ENCODE measurements at regions not wholly inside any gene's neighbourhood (a gene's known extent, or its start where the extent isn't known, plus 50 kb on each side); places are given as distances from the start of the nearest gene placed in this dataset.

DNA sequence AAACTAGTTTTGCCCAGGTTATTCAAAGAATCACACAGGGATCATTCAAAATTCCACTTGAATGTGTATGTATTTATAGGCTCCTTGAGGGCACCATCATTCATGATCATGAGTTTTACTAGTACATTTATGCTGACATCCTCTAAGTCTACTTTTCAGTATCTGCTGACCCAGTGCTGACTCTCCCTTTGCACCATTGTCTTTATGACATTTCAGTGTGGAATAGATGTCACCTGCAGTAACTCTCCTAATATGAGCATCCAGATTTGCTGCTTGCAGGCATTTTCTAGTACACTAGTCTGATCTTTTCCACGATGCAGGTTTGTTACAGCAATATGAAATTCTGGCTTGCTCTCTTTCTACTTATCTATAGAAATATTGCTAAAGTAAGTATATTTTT, 1603.5 kb downstream of the SI start:
- Histone ChIP-seq H3K4me3 (no peak overlapping the region), H3K36me3 (replicated peaks in 1 of 2; ENCODE audit: insufficient read depth in 1 of 2, low read depth in 2 of 2) (no peaks in the 10 kb centered on the region), H3K4me1 (no peaks in the 10 kb centered on the region), H3K9me3 (no peaks in the 10 kb centered on the region), H3K27me3 (no peaks in the 10 kb centered on the region), H3K27ac (no peak overlapping the region)
- ATAC-seq (no peak), DNase-seq (no peak)
- intact Hi-C loops (cut with DNase I): no loop called here
- no peak for TF ChIP-seq POLR2A (IDR thresholded peaks at IDR 0.05)
- TF ChIP-seq, protein P1, sequence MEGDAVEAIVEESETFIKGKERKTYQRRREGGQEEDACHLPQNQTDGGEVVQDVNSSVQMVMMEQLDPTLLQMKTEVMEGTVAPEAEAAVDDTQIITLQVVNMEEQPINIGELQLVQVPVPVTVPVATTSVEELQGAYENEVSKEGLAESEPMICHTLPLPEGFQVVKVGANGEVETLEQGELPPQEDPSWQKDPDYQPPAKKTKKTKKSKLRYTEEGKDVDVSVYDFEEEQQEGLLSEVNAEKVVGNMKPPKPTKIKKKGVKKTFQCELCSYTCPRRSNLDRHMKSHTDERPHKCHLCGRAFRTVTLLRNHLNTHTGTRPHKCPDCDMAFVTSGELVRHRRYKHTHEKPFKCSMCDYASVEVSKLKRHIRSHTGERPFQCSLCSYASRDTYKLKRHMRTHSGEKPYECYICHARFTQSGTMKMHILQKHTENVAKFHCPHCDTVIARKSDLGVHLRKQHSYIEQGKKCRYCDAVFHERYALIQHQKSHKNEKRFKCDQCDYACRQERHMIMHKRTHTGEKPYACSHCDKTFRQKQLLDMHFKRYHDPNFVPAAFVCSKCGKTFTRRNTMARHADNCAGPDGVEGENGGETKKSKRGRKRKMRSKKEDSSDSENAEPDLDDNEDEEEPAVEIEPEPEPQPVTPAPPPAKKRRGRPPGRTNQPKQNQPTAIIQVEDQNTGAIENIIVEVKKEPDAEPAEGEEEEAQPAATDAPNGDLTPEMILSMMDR (IDR thresholded peaks at IDR 0.05): no peak
- 54 to 58% methylated on average over 1 of the region's 1 CpG for WGBS, 2 donors

DNA sequence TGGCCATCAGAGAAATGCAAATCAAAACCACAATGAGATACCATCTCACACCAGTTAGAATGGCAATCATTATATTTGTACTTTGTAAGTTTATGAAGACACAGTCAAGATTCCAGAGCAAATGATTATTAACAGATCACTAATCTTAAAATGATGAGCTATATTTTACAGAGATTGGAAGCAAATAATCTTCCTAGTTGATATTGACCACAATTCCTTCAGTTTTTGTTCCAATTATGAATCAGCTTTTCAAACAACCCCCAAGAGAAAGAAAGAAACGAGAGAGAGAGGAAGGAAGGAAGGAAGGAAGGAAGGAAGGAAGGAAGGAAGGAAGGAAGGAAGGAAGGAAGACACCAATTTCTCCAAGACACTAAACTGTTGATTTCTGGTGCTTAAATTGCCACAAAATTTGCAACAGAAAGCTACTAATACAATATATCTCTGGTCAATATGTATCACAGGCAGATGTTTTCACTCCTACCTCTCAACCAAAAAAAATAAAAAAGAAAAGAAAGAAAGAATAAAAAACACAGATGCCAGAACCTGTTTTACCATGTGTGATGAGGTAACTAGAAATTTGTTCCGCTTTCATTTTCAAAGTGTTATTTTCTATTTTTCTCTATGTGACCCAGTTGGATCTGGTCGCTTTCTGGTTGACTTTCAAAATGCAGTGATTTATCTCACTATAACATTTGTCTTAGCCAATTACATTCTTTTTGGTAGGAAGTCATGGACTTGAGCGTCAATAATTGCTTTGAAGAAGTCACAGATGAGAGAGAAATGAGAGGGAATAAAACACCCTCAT, 1609.6 kb downstream of the SI start:
- no peak overlapping the region for H3K4me3 ChIP-seq
- no peaks in the 10 kb centered on the region for H3K9me3 ChIP-seq
- WGBS, 2 donors: 55 to 62% methylated on average over 4 of the region's 4 CpGs
- intact Hi-C loops (cut with DNase I): no loop called here
- DNase-seq: no peak
- no peaks in the 10 kb centered on the region for H3K36me3 ChIP-seq (replicated peaks in 1 of 2; ENCODE audit: insufficient read depth in 1 of 2, low read depth in 2 of 2)
- no peaks in the 10 kb centered on the region for H3K27me3 ChIP-seq
- no peak for ATAC-seq
- H3K4me1 ChIP-seq: no peaks in the 10 kb centered on the region
- no peak overlapping the region for H3K27ac ChIP-seq
- TF ChIP-seq, protein P1 (IDR thresholded peaks at IDR 0.05): no peak
- TF ChIP-seq POLR2A (IDR thresholded peaks at IDR 0.05): no peak

DNA sequence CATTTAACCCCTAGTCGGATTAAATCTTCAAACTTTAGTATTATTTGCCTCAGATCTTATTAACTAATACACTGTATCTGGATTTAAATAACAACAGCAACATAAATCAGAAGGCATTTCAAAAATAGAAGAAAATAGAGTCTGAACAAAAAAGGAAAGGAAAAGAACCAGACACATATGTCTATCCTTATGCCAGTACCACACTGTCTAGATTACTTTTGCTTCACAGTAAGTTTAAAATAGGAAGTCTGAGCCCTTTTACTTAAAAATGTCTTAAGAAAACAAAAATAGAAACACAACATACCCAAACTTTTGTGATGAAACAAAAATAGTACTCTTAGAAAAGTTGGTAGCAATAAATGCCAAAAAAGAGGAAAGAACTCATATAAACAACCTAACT, 1615.8 kb downstream of the SI start:
- Histone ChIP-seq H3K36me3 (replicated peaks in 1 of 2; ENCODE audit: insufficient read depth in 1 of 2, low read depth in 2 of 2) (no peaks in the 10 kb centered on the region), H3K9me3 (no peaks in the 10 kb centered on the region), H3K4me1 (no peaks in the 10 kb centered on the region), H3K27me3 (no peaks in the 10 kb centered on the region), H3K4me3 (no peak overlapping the region), H3K27ac (no peak overlapping the region)
- DNase-seq: no peak
- intact Hi-C loops (cut with DNase I): no loop called here
- TF ChIP-seq, protein P1 (IDR thresholded peaks at IDR 0.05): no peak
- no peak for TF ChIP-seq POLR2A (IDR thresholded peaks at IDR 0.05)
- WGBS, 2 donors: 35 to 43% methylated on average over 1 of the region's 1 CpG
- no peak for ATAC-seq

DNA sequence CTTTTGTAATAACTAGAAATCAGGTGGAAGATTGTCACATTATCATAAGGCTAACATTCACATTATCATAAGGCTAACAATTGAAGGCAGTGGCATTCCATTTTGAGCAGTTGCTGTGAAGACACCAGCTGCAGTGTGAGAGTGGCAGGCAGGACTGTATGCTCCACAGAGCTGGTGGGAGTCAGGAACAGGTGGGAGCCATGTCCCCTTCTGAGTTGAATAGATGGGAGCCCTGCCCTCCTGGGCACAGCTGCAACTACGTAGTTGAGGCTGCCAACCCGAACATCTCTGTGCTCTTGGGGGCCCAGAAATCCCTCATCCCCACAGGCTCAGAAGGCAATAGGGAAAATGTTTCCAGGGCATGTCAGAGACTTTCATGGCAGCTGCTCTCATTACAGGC, 1627.6 kb downstream of the SI start:
- intact Hi-C loops (cut with DNase I): no loop called here
- Histone ChIP-seq H3K4me1 (no peaks in the 10 kb centered on the region), H3K9me3 (no peaks in the 10 kb centered on the region), H3K4me3 (no peak overlapping the region), H3K27me3 (no peaks in the 10 kb centered on the region), H3K27ac (no peak overlapping the region), H3K36me3 (replicated peaks in 1 of 2; ENCODE audit: insufficient read depth in 1 of 2, low read depth in 2 of 2) (no peaks in the 10 kb centered on the region)
- TF ChIP-seq, protein P1 (IDR thresholded peaks at IDR 0.05): no peak
- no peak for TF ChIP-seq POLR2A (IDR thresholded peaks at IDR 0.05)
- DNase-seq (no peak), ATAC-seq (no peak)
- WGBS, 2 donors: 40 to 75% methylated on average over 2 of the region's 2 CpGs

DNA sequence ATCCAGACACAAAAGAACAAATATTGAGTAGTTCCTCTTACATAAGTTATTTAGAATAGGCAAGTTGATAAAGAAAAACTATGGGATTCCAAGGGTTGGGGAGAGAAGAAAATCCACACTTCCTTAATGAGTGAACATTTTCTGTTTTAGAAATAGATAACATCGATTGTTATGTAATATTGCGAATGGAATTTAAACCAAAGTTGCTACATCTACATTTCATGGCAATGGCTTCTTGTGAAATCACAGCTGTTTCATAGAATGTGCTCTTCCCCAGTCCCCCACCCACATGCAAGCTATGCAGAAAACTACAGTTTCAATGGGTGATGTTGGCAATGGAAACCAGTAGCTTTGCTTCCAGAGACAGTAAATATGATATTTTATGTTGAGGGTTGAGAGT, 1639.5 kb downstream of the SI start:
- Histone ChIP-seq H3K4me3 (no peak overlapping the region), H3K9me3 (no peaks in the 10 kb centered on the region), H3K27me3 (no peaks in the 10 kb centered on the region), H3K27ac (no peak overlapping the region), H3K36me3 (replicated peaks in 1 of 2; ENCODE audit: insufficient read depth in 1 of 2, low read depth in 2 of 2) (no peaks in the 10 kb centered on the region), H3K4me1 (no peaks in the 10 kb centered on the region)
- no peak for TF ChIP-seq POLR2A (IDR thresholded peaks at IDR 0.05)
- TF ChIP-seq, protein P1 (IDR thresholded peaks at IDR 0.05): no peak
- DNase-seq (no peak), ATAC-seq (no peak)
- WGBS, 2 donors: 87 to 89% methylated on average over 2 of the region's 2 CpGs
- intact Hi-C loops (cut with DNase I): no loop called here
